WTC11 (cell line): ENCODE measurements at regions not wholly inside any gene's neighbourhood (a gene's known extent, or its start where the extent isn't known, plus 50 kb on each side); places are given as distances from the start of the nearest gene placed in this dataset.

Experiments
- E2F1 ChIP-seq: sonication (generic); formaldehyde crosslinking; IDR thresholded peaks from 2 replicates; pipeline ENCODE4 v1.8.0; 2022; ENCODE audit warnings: mild to moderate bottlenecking, missing genetic modification reagents
- NFYB ChIP-seq: sonication (generic); formaldehyde crosslinking; conservative IDR thresholded peaks from 2 replicates; pipeline ENCODE4 v1.8.0; 2022; ENCODE audit warnings: low read depth, missing genetic modification reagents
- USF1 ChIP-seq: sonication (generic); formaldehyde crosslinking; IDR thresholded peaks from 2 replicates; pipeline ENCODE4 v1.8.0; 2022; ENCODE audit warnings: mild to moderate bottlenecking, missing genetic modification reagents
- ZNF121 ChIP-seq: sonication (generic); formaldehyde crosslinking; IDR thresholded peaks from 2 replicates; pipeline ENCODE4 v1.8.0; 2023; ENCODE audit warnings: missing genetic modification reagents
- TF ChIP-seq, protein P1 (sequence below): fragments of 200-600 bp; IDR thresholded peaks from 2 replicates; pipeline ENCODE4 v1.8.0; 2022; ENCODE audit warnings: antibody characterized with exemption
- TF ChIP-seq, protein P2 (sequence below): sonication (generic); formaldehyde crosslinking; IDR thresholded peaks from 2 replicates; pipeline ENCODE4 v1.8.0; 2022; ENCODE audit warnings: mild to moderate bottlenecking, missing genetic modification reagents
- TF ChIP-seq, protein P3 (sequence below): sonication (generic); formaldehyde crosslinking; IDR thresholded peaks from 2 replicates; pipeline ENCODE4 v1.8.0; 2022; ENCODE audit warnings: missing genetic modification reagents
- TF ChIP-seq, protein P4 (sequence below): sonication (generic); formaldehyde crosslinking; IDR thresholded peaks from 2 replicates; pipeline ENCODE4 v1.8.1; 2023; ENCODE audit warnings: mild to moderate bottlenecking, missing genetic modification reagents, moderate library complexity

GRCh38 chr1:79131626-79132025, 125.1 kb upstream of the ADGRL4 start:
- no peak for TF ChIP-seq ZNF121 (CRISPR knock-in tag)
- TF ChIP-seq, protein P1, sequence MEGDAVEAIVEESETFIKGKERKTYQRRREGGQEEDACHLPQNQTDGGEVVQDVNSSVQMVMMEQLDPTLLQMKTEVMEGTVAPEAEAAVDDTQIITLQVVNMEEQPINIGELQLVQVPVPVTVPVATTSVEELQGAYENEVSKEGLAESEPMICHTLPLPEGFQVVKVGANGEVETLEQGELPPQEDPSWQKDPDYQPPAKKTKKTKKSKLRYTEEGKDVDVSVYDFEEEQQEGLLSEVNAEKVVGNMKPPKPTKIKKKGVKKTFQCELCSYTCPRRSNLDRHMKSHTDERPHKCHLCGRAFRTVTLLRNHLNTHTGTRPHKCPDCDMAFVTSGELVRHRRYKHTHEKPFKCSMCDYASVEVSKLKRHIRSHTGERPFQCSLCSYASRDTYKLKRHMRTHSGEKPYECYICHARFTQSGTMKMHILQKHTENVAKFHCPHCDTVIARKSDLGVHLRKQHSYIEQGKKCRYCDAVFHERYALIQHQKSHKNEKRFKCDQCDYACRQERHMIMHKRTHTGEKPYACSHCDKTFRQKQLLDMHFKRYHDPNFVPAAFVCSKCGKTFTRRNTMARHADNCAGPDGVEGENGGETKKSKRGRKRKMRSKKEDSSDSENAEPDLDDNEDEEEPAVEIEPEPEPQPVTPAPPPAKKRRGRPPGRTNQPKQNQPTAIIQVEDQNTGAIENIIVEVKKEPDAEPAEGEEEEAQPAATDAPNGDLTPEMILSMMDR, result no peak
- no peak for TF ChIP-seq USF1
- TF ChIP-seq NFYB (CRISPR knock-in tag), result no peak
- TF ChIP-seq, protein P2, sequence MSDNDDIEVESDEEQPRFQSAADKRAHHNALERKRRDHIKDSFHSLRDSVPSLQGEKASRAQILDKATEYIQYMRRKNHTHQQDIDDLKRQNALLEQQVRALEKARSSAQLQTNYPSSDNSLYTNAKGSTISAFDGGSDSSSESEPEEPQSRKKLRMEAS (CRISPR knock-in tag), result no peak
- TF ChIP-seq E2F1 (CRISPR knock-in tag), result no peak
- TF ChIP-seq, protein P3, sequence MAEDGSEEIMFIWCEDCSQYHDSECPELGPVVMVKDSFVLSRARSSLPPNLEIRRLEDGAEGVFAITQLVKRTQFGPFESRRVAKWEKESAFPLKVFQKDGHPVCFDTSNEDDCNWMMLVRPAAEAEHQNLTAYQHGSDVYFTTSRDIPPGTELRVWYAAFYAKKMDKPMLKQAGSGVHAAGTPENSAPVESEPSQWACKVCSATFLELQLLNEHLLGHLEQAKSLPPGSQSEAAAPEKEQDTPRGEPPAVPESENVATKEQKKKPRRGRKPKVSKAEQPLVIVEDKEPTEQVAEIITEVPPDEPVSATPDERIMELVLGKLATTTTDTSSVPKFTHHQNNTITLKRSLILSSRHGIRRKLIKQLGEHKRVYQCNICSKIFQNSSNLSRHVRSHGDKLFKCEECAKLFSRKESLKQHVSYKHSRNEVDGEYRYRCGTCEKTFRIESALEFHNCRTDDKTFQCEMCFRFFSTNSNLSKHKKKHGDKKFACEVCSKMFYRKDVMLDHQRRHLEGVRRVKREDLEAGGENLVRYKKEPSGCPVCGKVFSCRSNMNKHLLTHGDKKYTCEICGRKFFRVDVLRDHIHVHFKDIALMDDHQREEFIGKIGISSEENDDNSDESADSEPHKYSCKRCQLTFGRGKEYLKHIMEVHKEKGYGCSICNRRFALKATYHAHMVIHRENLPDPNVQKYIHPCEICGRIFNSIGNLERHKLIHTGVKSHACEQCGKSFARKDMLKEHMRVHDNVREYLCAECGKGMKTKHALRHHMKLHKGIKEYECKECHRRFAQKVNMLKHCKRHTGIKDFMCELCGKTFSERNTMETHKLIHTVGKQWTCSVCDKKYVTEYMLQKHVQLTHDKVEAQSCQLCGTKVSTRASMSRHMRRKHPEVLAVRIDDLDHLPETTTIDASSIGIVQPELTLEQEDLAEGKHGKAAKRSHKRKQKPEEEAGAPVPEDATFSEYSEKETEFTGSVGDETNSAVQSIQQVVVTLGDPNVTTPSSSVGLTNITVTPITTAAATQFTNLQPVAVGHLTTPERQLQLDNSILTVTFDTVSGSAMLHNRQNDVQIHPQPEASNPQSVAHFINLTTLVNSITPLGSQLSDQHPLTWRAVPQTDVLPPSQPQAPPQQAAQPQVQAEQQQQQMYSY, result no peak
- TF ChIP-seq, protein P4, sequence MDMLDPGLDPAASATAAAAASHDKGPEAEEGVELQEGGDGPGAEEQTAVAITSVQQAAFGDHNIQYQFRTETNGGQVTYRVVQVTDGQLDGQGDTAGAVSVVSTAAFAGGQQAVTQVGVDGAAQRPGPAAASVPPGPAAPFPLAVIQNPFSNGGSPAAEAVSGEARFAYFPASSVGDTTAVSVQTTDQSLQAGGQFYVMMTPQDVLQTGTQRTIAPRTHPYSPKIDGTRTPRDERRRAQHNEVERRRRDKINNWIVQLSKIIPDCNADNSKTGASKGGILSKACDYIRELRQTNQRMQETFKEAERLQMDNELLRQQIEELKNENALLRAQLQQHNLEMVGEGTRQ (CRISPR knock-in tag), result no peak
